HS-27A (cell line): ENCODE measurements at regions not wholly inside any gene's neighbourhood (a gene's known extent, or its start where the extent isn't known, plus 50 kb on each side); places are given as distances from the start of the nearest gene placed in this dataset.

Experiments
- DNase-seq: peaks from one replicate; pipeline ENCODE4 v3.0.0-alpha.2; 2012; ENCODE audit warnings: low read depth, missing footprints

GRCh38 chr21:28233536-28234220 is 759.0 kb downstream of the LTN1 start:
- DNase-seq, result no peak

- no peak for DNase-seq
Observed at GRCh38 chr21:28230559-28230958, 762.1 kb downstream of the LTN1 start.

DNA sequence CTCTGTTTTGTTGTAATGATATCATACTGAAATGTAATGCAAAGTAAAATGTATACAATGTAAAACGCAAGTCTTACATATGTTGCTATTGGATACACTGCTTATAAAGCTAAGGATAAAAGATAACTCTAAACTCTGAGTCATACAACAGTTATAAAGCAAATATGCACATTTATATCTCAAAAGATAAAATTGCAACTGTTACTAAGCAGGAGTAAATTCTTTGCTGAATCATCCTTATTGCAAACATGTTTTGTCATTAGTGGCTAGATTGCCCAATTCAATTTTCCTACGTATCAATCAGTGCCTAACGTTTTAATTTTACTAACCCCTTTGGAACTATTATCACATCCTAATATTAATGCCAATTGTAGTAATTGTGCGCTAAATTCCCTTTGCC is 762.9 kb downstream of the LTN1 start:
- DNase-seq, result no peak

DNA sequence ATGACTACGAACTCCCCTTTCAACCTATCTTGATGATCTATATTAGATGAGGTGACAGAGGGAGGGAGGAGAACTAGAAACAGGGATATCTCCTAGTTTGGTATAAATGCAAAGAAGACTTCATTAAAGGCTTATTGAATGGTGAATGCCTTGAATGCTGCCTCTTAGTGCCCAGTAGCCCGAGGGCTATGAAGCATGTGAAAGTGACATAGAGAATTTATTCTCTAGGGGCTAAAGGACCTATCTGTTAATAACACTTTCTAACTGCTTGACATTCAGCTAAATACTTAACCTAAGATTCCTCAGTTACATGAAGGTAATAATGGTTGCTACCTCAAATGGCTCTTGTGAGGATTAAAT is 764.1 kb downstream of the LTN1 start:
- DNase-seq, result no peak

- DNase-seq, result no peak
Observed at GRCh38 chr21:28227881-28228635, 764.6 kb downstream of the LTN1 start.

- DNase-seq, result no peak
Observed at GRCh38 chr21:28226563-28226962, 766.1 kb downstream of the LTN1 start.

- DNase-seq, result no peak
Observed at GRCh38 chr21:28224191-28224726, 768.4 kb downstream of the LTN1 start.

DNA sequence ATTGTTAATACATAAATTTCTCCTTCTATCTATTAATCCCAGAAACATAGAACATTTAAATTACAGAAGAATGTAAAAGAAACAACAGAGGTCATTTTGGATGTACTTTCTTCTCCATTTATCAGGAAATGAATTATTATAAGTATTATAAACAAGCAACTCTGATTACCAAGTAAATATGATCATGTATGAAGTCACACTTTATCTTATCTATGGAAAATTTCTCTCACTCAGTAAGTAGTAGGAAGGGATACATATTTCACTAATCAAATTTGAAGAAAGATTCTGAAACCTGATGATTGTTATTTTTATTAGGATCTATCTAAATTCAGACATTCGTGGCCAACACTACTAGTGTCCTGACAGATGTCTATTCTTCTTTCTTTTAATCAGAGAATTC is 770.7 kb downstream of the LTN1 start:
- DNase-seq, result no peak

DNA sequence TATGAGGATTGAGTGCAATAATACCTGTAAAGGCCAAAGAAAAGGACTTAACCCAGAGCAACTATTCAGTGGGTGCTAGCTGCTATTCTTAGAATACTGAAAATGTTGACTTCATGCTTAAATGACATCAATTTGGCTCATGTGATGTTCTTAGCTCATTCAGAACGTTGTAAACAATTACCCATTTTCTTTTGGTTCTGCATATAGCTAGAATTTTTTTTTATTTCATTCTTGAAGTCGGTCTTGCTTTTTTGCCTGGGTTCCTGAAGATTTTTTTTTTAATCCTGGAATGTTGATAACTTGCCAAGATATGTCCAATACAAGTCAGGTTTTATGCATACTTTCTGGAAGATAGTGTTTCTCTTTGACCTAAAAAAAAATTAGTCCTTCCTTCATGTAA is 772.0 kb downstream of the LTN1 start:
- no peak for DNase-seq

DNA sequence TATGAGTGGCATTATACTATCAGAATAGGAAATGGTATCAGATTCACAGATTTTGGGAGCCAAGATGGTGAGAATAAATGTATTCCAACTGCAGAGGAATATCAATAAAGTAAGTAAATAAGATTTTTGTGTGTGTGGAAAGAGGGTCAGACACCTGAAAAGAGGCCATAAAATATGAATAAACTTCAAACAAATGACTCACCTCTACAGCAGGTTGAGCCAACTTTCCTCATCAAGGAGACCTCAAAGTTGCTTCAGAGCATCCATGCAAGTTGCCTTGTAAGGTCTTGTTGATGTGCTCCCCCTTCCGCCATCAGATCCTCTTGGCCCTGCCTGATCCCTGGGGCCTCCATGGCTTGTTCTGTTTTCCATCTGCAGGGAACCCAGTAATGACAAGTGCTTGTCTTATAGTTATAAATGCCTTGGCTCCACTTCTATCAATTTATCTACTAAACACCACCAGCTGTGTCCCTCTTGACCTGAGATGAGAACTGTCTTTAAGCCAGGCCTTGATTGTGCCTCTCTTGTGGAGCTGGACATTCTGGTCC is 775.6 kb downstream of the LTN1 start:
- DNase-seq, result no peak

- DNase-seq, result no peak
Observed at GRCh38 chr21:28215214-28215954, 777.3 kb downstream of the LTN1 start.

- DNase-seq, result no peak
Observed at GRCh38 chr21:28214786-28215185, 777.9 kb downstream of the LTN1 start.

DNA sequence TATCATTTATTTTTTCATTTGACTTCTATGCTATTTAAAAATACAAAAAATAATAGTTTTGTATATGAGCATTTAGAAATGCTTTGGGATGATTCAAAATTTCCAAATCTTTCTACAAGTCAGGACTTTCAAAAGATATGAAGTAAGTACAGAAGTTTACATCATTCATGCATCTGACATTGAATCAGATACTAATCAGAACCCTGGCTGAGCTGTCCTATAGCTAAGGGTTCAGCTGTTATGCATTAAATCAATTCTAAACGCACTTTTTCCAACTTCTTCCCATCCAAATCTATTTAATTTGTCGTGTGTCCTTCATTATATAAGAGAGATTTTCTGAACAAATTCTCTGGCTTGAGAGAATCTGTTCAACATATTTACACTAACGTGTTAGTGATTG is 779.4 kb downstream of the LTN1 start:
- DNase-seq, result no peak

DNA sequence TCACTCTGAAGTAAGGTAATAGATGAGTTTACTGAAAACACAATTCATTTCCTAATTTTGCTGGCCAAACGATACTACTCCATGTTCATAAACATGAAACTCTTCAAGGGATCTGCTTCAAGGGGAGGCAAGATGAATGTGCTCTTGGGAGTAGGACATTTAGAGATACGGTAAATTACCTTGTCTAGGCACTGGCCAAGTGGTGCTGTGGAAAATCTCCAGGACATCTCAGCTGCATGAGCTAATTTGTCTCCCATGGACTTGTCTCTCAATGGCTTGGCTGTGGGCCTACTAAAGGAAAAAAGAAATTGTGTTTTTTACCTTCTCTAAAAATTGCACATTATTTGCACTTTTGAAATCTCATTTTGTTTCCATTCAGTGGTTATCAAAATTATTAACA is 780.6 kb downstream of the LTN1 start:
- no peak for DNase-seq

- no peak for DNase-seq
Observed at GRCh38 chr21:28207436-28208173, 785.1 kb downstream of the LTN1 start.

GRCh38 chr21:28200726-28201125 is 792.0 kb downstream of the LTN1 start:
- DNase-seq, result no peak

- no peak for DNase-seq
Observed at GRCh38 chr21:28196981-28197380, 795.7 kb downstream of the LTN1 start.

GRCh38 chr21:28193189-28193588 is 799.5 kb downstream of the LTN1 start:
- no peak for DNase-seq

GRCh38 chr21:28186604-28187003 is 806.1 kb downstream of the LTN1 start:
- DNase-seq, result no peak

DNA sequence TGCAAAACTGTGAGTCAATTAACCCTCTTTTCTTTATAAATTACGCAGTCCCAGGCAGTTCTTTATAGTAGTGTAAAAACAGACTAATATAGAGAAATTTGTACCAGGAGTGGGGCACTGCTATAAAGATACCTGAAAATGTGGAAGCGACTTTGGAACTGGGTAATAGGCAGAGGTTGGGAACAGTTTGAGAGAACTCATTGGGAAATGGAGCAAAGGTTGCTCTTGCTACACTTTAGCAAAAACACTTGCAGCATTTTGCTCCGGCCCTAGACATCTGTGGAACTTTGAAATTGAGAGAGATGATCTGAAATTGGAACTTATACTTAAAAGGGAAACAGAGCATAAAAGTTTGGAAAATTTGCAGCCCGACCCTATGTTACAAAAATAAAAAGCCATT is 810.9 kb downstream of the LTN1 start:
- no peak for DNase-seq

GRCh38 chr21:28179136-28179535 is 813.5 kb downstream of the LTN1 start:
- DNase-seq, result no peak

- no peak for DNase-seq
Observed at GRCh38 chr21:28177124-28177523, 815.6 kb downstream of the LTN1 start.
